Adrenal gland (tissue), 5 donors: ENCODE measurements at regions not wholly inside any gene's neighbourhood (a gene's known extent, or its start where the extent isn't known, plus 50 kb on each side); places are given as distances from the start of the nearest gene placed in this dataset.

Experiments used
- POLR2A ChIP-seq, 2 donors: fragments of 450-650 bp; IDR thresholded peaks; one replicate each; pipeline ENCODE4 v1.6.1; 2017; ENCODE audit warnings: antibody characterized with exemption in 2 of 2, mild to moderate bottlenecking in 2 of 2, moderate library complexity in 1 of 2
- TF ChIP-seq, protein P1 (sequence below), 6 experiments: fragments of 450-650 bp in 4 of 6; fragments of 200-600 bp in 2 of 6; sonication (generic) in 1 of 6; IDR thresholded peaks; 1 replicate in 5 of 6; 2 replicates in 1 of 6; pipeline versions ENCODE4 v1.5.1 to v1.8.0; 2016 to 2021; ENCODE audit warnings: antibody characterized with exemption in 6 of 6, mild to moderate bottlenecking in 2 of 6, moderate library complexity in 1 of 6
- donor health status: DM: no; HTN: no; CAD: no.

DNA sequence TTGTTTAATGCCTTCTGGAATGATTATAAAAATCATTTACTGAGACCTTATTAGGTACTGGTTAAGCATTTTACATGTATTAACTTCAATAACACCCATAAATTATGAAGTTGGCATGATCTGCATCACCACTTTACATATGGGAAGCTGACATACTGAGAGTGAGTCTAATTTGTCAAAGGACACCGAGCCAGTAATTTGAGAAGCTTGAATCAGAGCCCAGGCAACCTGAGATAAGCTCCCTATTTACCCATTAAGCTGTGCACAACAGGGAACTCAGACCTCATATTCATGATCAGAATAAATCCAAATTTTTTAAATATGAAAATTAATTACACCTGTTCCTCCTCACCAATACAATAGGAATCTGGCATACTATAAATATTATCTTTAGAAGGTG, 247.9 kb upstream of the EPHA5 start:
- TF ChIP-seq, protein P1, sequence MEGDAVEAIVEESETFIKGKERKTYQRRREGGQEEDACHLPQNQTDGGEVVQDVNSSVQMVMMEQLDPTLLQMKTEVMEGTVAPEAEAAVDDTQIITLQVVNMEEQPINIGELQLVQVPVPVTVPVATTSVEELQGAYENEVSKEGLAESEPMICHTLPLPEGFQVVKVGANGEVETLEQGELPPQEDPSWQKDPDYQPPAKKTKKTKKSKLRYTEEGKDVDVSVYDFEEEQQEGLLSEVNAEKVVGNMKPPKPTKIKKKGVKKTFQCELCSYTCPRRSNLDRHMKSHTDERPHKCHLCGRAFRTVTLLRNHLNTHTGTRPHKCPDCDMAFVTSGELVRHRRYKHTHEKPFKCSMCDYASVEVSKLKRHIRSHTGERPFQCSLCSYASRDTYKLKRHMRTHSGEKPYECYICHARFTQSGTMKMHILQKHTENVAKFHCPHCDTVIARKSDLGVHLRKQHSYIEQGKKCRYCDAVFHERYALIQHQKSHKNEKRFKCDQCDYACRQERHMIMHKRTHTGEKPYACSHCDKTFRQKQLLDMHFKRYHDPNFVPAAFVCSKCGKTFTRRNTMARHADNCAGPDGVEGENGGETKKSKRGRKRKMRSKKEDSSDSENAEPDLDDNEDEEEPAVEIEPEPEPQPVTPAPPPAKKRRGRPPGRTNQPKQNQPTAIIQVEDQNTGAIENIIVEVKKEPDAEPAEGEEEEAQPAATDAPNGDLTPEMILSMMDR (IDR thresholded peaks at IDR 0.05) = no peak
- no peak for TF ChIP-seq POLR2A (IDR thresholded peaks at IDR 0.05)
